BE2C (cell line): ENCODE measurements at regions not wholly inside any gene's neighbourhood (a gene's known extent, or its start where the extent isn't known, plus 50 kb on each side); places are given as distances from the start of the nearest gene placed in this dataset.

ENCODE experiments used
- DNase-seq: peaks from one replicate; pipeline ENCODE4 v3.0.0-alpha.2; 2020
- H3K27me3 ChIP-seq: fragments of 250-450 bp; sonication (Bioruptor Pico); 2 replicates; pipeline ENCODE4 v1.5.1; 2020; ENCODE audit warnings: mild to moderate bottlenecking
- H3K36me3 ChIP-seq: fragments of 250-450 bp; sonication (Bioruptor Pico); 2 replicates; pipeline ENCODE4 v1.5.1; 2020; ENCODE audit warnings: mild to moderate bottlenecking
- H3K4me1 ChIP-seq: fragments of 250-450 bp; sonication (Bioruptor Pico); 2 replicates; pipeline ENCODE4 v1.5.1; 2020
- H3K4me3 ChIP-seq: 2 replicates; pipeline ENCODE4 v1.5.1; 2011; ENCODE audit warnings: low read depth, low read length
- H3K9me3 ChIP-seq: fragments of 250-450 bp; sonication (Bioruptor Pico); 2 replicates; pipeline ENCODE4 v1.5.1; 2020
- TF ChIP-seq, protein P1 (sequence below): IDR thresholded peaks from 2 replicates; pipeline ENCODE4 v1.5.1; 2012; ENCODE audit warnings: mild to moderate bottlenecking, low read depth, low read length

- H3K36me3 ChIP-seq = no peaks in the 10 kb centered on the region
- TF ChIP-seq, protein P1, sequence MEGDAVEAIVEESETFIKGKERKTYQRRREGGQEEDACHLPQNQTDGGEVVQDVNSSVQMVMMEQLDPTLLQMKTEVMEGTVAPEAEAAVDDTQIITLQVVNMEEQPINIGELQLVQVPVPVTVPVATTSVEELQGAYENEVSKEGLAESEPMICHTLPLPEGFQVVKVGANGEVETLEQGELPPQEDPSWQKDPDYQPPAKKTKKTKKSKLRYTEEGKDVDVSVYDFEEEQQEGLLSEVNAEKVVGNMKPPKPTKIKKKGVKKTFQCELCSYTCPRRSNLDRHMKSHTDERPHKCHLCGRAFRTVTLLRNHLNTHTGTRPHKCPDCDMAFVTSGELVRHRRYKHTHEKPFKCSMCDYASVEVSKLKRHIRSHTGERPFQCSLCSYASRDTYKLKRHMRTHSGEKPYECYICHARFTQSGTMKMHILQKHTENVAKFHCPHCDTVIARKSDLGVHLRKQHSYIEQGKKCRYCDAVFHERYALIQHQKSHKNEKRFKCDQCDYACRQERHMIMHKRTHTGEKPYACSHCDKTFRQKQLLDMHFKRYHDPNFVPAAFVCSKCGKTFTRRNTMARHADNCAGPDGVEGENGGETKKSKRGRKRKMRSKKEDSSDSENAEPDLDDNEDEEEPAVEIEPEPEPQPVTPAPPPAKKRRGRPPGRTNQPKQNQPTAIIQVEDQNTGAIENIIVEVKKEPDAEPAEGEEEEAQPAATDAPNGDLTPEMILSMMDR = no peak
- no peaks in the 10 kb centered on the region for H3K9me3 ChIP-seq
- H3K27me3 ChIP-seq = no peaks in the 10 kb centered on the region
- no peak for DNase-seq
- H3K4me1 ChIP-seq = peaks cover 16% of the 10 kb centered on the region
- H3K4me3 ChIP-seq = no peak overlapping the region
Measured at GRCh38 chr16:65788434-65789140, 577.9 kb upstream of the CDH5 start.

- H3K9me3 ChIP-seq = no peaks in the 10 kb centered on the region
- TF ChIP-seq, protein P1 = no peak
- no peaks in the 10 kb centered on the region for H3K36me3 ChIP-seq
- H3K4me3 ChIP-seq = no peak overlapping the region
- no peaks in the 10 kb centered on the region for H3K27me3 ChIP-seq
- peaks cover 16% of the 10 kb centered on the region for H3K4me1 ChIP-seq
- DNase-seq = no peak
Measured at GRCh38 chr16:65787921-65788320, 578.6 kb upstream of the CDH5 start.

- no peak for DNase-seq
- Histone ChIP-seq H3K9me3 (no peaks in the 10 kb centered on the region), H3K27me3 (no peaks in the 10 kb centered on the region), H3K4me1 (peaks cover 16% of the 10 kb centered on the region), H3K36me3 (no peaks in the 10 kb centered on the region), H3K4me3 (no peak overlapping the region)
- TF ChIP-seq, protein P1 = no peak
Measured at GRCh38 chr16:65786916-65787315, 579.6 kb upstream of the CDH5 start.

- peaks cover 4% of the 10 kb centered on the region for H3K4me1 ChIP-seq
- no peak overlapping the region for H3K4me3 ChIP-seq
- H3K27me3 ChIP-seq = no peaks in the 10 kb centered on the region
- no peaks in the 10 kb centered on the region for H3K9me3 ChIP-seq
- TF ChIP-seq, protein P1 = no peak
- no peak for DNase-seq
- no peaks in the 10 kb centered on the region for H3K36me3 ChIP-seq
Measured at GRCh38 chr16:65783709-65784474, 582.6 kb upstream of the CDH5 start.

DNA sequence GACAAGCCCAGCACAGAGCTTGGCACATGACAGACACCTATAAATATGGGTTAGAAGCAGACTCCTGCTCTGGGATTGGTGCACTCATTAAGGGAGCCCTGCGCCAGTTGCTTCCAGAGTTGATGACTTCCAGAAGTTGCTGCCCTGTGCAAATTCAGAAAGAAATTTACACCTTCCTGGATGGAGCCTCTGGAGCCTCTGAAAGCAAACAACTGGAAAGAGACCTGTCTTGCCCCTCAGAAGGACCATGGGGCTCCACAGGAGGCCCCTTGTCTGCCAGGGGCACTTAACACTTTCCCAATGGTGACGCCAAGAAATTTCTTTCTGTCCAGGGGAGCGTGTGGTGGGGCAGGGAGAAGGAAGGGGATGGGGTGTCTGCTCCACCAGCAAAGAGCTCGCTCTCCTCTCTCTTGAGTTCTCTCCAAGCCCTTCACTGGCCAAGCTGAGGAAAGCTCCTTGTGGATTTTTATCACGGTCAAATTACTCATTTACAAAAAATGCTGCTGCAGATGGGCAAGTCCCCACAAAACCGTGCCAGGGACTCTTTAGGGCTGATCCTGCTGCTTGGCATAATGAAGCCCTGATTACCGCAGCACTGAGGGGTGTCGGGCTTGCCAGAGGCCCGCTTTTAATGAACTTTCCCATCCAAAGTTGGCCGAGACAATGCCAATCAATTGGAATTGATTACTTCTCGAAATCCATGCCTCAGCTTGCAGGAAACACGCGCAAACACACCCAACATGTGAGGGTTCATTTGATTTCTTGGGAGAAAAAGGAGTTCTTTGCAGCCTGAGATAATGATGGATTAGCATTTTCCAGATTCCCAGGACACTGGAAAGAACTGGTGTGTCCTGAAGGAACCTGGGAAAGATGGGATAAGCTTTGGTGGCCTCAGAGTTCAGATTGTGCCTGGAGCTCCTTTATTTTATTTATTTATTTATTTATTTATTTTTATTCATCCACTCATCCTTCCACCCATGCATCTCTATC, 583.6 kb upstream of the CDH5 start:
- no peaks in the 10 kb centered on the region for H3K4me1 ChIP-seq
- H3K27me3 ChIP-seq = no peaks in the 10 kb centered on the region
- H3K4me3 ChIP-seq = no peak overlapping the region
- DNase-seq = no peak
- TF ChIP-seq, protein P1 = no peak
- H3K9me3 ChIP-seq = no peaks in the 10 kb centered on the region
- H3K36me3 ChIP-seq = no peaks in the 10 kb centered on the region
